ENCODE measurements at regions not wholly inside any gene's neighbourhood (a gene's known extent, or its start where the extent isn't known, plus 50 kb on each side); places are given as distances from the start of the nearest gene placed in this dataset.
"Not testable (repeated sequence)": the region's sequence is repeated elsewhere in the genome, so short reads cannot be mapped to it uniquely, and the experiment has no call there.

DNA sequence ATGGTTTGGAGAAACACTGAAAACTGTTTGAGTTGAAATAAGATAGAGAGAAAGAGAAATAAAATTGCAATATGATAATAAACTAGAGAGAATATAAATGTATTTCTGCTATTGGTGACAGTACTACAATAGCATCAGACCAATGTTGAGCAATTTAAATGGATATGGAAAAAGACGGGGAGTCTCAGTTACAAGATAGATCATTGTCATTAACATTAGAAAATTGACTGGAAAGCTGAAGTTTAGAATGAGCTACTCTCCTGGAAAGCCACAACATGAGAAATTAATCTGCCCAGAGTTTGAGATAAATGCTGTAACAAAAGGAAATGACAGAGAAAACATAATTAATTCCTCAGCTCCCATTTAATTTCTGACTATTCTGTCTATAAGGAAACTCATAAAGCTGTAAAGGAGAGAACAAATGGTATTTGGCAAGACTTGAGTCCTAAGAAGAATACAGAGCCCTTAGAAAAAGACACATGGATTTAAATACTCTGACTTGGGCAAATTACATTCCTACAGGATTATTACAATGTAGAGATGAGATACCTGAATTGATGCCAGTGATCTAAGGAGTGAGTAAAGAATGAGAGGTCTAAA, 624.5 kb upstream of the CHD1 start:
- DNase-seq, result no peak

DNA sequence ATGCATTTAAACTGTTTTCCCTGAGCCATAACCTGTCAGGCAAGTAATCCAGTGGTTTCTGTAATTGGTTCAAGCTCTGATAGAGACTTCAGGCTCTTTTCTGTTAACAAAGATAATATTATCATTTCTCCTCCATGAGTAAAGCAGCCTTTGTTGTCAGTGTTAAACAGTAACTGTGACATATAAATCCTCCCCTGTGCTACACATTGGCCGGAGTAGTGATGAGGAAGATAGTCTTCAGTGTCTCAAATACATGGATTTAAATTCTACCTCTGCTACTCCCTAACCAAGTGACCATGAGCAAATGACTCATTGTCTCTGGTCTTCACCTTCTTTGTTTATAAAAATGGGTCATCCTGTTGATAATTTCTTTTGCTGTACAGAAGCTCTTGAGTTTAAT, 615.5 kb upstream of the CHD1 start:
- DNase-seq, result no peak

DNA sequence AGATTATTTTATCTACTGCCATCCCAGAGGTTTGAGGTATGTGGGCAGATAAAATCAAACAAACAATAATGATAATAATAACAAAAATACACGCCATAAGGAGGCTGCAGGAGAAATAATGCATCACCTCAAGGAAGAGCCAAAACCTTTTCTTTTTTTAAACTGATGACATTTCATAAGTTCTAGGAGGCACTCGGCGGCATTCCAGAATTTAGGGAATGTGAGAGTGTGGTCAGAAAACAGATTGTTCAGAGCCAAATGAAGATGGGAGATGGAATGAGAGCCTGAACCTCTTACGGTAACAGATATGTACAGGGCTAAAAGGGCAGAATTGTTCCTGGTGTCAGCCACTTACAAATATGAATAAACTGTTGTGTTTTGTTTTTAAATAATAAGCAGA, 615.0 kb upstream of the CHD1 start:
- DNase-seq, result no peak

DNA sequence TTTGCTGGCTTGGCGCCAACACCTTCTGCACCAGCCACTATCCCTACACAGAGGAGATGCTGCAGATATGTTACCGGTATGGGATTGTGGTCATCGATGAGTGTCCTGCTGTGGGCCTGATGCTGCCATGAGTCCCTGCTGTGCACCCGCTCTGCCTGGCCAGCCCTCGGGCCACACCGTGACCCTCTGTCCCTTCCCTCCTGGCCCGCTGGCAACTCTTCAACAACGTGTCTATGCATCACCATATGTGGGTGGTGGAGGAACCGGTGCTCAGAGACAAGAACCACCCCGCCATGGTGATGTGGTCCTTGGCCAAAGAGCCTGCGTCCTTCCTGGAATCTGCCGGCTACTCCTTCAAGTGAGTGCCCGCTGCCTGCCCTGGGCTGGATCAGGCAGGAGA, 605.4 kb upstream of the CHD1 start:
- DNase-seq, result not testable (repeated sequence)

DNA sequence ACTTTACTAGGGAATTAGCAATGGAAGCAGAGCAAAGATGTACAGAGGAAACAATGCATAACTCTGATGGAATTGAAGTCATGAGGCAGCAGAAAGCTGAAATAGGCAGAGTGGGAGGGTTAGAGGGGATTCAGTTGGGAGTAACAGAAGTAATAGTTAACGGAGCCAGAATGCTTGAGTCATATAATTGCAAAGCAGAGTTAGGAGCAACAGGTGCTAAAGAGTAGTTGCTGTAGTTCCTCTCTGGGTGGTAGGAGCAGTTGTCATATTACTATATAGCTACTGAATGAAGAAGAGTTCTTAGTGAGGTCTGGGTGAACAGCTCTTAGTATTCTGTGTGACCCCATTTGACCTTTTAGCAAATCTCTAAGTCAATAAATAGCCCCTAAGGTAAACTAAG, 592.9 kb upstream of the CHD1 start:
- DNase-seq, result not testable (repeated sequence)

DNA sequence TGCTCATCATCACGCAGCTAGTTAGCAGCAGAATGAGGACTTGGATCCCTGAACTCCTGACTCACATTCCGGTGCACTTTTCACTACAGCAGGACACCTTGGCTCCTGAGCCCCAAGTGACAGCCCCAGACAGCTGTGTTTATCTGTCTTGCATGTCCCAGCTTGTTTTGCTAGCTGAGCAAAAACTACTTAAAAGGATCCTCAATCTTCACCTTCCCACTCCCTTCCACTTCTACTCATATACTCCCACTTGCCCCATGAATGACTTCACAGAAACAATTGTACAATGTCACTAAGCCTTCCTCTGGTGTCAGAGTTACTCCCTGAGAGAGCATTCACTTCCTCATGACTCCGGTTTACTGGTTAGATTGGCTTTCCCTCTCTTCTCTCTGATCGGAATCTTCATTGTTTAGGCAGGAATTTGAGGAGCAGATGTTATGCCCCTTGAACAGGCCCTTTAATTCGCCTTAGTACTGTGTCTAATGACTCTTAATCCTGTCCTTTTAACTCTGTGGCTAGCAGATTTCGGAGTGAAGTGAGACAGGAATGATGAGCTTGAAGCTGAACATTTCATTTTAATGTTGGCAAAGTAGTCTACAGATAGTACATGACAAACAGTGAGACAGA, 587.2 kb upstream of the CHD1 start:
- peak; percentile 10 for DNase-seq

DNA sequence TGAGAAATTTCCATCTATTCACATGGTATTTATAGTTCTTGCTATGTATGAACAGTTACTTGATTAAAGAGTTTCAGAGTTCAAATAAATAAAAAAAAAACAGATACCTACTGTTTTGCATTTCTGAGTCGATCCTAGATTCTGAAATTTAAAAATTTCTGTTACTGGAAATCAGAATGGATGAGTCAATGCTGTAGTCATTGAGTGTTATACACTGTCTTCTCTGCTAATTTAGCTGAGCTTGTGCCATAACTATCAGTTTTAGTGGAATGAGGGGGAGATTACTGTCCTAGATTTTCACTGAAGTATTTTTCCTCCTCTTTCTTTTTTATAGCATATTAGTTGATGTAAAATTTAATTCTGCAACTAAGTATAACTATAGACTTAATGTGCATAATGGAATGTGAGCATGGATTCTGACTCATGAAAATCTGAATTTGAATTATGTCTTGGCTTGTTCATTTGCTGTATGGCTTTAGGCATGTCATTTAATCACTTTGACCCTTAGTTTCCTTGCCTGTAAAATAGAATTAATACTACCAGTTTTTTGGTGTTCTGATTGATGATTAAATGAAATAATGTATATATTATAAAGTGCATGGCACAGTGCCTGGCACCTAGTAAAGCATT, 581.5 kb upstream of the CHD1 start:
- DNase-seq, result not testable (repeated sequence)

DNA sequence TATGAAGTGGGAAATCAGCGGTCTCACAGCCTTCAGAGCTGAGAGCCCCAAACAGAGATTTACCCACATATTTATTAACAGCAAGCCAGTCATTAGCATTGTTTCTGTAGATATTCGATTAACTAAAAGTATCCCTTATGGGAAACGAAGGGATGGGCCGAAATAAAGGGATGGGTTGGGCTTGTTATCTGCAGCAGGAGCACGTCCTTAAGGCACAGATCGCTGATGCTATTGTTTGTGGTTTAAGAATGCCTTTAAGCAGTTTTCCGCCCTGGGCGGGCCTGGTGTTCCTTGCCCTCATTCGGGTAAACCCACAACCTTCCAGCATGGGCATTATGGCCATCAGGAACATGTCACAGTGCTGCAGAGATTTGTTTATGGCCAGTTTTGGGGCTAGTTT, 580.3 kb upstream of the CHD1 start:
- DNase-seq, result not testable (repeated sequence)

DNA sequence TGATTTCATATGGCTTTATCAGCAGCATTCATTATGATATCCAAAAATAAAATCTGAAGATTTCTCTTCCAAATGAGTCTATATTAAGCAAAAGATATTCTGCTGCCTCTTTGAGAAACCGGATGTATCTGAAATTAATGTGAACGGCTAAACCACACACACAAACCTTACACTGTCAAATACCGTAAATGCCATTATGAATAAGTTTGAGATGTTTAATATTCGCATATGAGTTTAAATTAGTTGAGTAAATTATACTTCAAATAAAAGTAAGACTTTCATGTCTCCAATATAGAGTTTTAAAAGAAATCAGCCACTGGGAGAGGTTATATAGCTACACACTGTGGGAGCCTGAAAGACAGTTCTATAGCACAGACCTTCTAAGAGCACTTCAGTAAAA, 566.6 kb upstream of the CHD1 start:
- DNase-seq, result not testable (repeated sequence)

DNA sequence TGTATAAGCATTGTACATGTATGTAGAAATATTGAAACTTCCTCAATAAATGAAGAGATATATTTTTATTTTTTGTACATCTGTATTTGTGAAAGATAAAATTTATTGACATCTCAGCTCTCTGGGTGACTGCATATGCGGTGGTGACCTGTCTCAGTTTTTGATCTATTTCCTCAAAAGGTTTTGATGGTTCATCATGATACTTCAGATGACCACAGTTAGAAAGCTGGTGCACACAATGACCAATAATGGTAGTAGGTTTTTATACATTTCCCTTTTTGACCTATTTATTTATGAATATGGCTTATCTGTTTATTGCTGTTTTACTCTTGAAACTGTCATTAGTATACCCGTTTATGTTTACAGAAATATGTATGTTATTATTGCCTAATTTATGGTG, 549.6 kb upstream of the CHD1 start:
- DNase-seq, result not testable (repeated sequence)

DNA sequence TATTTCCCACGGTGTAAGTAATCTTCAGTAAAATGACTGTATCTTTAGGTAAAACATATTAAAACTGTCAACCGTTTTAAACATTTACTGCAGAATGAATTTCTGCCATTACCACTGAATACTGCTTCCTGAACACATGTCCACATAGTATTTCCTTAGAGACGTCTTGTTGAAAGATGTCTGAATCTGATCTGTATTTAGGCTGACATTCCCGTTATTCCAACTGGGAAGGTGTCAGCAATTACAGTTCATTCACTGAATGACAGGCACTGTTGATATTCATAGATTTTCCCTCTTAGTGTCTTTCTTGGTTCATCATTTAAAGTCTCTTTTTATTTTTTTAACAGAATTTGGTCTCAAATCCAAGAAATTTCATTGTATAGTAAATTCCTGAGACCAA, 544.5 kb upstream of the CHD1 start:
- not testable (repeated sequence) for DNase-seq

DNA sequence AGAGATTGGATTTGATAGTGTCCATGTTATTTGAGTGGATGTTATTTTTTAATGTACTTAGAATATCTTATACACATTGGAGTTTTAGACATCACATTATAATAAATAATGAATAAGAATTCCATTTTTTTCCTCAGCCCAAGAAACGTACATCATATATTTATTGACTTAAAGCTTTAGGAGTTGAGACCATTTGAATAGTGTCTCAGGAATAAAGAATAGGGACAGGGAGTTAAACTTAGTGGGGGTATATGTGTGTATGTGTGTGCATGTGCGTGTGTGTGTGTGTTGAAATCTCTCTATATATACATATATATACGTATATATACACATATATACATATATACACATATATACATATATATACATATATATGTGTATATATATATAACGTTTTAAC, 542.9 kb upstream of the CHD1 start:
- not testable (repeated sequence) for DNase-seq

DNA sequence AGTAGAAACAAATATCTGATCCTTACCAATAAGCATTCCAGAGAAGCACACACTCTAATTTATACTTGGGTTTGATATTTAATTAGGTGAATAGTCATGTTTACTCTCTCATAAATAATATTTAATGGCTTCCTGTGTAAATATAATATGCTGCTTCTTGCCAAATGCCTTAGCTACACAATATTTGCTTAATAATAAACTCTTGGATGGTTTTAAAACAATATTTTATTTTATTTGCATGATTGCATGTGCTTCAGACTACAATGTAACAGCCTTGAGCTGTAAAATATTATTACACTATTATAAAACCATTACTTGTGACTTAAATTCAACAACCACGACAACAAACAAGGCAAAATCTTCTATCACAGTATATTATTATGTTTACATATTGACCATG, 542.4 kb upstream of the CHD1 start:
- DNase-seq, result not testable (repeated sequence)

DNA sequence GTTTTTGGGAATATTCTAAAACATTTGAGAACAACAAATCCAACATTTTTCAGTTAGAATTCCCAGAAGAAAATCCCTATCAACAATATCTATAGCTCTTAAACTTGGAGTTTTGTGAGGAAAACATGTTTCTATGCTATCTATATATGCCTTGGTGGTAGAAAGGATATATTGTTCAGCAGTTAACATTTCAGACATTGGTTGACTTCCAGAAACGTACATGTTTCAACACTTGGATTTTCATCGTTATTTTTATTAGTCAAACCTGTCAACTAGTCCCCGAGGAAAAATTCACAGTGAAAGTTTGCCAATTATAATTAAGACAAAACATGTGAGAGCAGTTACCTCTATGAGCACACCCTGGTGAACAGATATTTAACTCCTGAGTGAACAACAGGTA, 541.8 kb upstream of the CHD1 start:
- DNase-seq, result not testable (repeated sequence)

DNA sequence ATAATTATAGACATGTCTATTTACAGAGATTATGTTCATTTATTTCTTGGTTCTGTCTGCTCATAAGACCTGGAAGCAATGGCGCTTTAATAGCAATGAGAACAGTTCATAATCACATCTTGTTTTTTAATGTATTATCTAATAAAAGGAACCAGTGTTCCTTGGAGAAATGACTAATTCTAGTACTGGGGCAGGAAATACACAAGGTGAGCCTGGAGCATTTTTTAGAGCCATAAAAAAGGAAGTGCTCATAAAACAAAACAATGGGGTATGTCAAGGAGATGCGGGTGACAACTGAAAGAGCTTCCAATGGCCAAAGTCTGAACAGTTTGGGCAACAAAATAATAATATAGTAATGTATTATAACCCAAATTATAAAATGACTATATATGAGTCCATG, 531.9 kb upstream of the CHD1 start:
- DNase-seq, result no peak

DNA sequence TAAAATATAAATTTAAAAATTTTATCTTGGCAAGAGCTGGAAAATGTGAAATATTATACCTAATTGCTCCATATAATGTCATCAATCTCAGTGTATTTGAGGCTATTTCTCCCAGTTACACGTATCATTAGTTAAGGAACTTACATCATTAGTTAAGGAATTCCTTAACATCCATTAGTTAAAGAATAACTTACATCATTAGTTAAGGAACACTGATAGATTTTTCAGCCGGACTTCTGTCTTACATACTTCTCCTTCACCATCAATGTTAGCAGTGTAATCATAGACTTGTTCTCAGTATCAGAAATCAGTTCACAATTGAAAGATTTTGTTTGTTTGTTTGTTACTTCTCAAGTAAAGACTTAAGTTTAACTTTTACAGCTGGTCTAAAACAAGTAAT, 524.4 kb upstream of the CHD1 start:
- DNase-seq, result no peak

DNA sequence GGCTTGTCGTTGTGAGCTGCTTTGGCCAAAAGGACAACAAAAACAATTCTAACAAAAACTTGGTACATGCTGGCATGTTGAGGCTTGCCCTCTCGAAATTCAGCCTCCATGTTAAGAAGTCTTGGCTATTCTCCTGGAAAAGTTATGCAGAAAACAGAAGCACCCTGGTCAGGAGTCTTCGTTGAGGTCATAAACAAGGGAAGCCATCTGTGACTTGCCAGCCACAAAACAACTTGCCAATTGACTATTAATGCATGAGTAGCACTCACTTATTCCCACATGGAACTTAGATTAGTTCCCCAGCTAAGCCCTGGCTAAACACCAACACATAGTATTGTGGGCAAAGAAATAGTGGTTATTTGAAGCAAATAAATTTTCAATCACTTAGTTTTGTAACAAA, 521.0 kb upstream of the CHD1 start:
- no peak for DNase-seq

DNA sequence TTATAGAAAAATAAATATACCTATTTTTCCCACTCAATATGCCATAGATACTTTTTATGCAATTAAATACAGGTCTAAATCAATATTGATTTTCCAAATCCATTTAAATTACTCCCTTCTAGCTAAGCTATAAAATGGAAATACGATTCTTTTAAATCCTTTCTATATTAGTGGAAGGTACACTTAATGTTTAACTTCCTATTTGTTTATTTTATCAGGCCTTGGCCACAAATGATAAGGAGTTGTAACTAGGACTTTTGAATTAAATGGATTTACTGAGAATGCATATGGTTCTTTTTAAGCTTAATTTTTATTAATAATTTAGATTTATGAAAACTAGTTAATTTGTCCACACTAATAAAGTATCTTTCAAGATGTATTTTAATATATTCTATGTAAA, 517.0 kb upstream of the CHD1 start:
- no peak for DNase-seq

DNA sequence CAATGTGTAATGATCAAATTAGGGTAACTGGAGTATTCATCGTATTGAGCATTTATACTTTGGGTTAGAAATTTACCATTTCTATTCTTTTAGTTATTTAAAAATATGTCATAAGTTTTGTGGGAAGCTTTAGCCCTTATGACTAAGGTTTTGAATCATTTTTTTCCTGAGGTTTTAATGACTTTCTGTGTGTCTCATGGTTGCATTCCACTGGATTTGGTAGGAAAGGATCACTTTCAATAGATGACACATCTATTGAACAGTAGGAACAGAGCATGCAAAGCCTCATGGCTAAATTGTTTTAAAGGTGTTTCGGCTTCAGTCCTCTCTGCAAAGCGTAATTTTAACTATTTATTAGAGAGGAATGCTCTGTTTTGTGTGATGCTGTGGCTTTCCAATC, 512.4 kb upstream of the CHD1 start:
- DNase-seq, result no peak

DNA sequence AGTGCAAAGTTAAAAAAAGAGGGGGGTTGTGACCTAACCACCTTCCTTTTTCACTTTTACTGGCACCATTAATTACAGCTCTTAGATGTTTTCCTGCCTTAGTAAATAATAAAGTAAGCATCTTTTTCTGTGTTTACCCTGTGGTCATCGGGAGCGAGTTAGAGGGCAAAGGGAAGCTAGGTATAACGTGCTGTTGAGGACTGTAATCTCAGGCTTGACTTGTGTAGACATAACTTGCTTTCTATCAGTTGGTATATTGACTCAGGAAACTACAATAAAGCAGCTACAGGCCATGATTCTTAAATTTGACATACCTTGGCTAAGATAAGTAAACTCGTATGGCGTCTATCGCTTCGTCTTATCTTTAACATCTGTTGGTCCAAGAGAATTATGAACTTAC, 509.8 kb upstream of the CHD1 start:
- DNase-seq, result no peak

DNA sequence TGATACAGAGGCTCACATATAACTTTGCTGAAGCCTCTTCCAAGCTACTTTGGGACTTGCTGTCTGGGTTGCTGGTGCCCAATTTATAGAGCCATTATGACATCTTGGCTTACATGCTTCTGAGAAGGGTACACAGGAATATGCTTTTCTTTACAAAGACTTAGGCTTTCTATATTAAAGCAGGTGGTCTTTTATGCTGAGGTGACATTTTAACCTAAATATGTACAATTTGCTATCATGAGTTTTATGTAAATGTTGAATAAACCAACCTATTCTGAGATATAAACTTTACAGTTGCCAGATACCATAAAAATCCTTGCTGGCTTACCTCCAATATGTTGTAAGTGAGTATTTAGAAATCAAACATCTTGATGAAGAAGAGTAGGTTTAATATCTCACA, 509.2 kb upstream of the CHD1 start:
- DNase-seq, result no peak

DNA sequence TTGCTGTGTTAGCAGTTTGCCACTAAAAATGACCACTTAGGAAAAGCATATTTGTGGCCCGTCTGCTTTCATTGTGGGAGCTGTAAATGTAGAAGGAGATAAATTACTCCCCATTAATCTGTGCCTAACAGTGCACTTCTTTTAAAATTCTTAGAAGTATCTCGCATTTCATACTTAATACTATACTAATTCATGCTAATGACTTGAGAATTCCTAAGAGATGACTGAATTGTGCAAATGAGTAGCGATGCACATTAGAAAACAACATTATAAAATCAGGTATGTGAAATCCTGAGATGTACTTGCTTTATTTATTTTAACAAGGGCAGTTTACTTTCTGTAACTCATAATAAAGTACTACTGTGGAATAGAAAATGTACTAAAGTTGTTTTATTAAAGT, 494.6 kb upstream of the CHD1 start:
- DNase-seq, result not testable (repeated sequence)

DNA sequence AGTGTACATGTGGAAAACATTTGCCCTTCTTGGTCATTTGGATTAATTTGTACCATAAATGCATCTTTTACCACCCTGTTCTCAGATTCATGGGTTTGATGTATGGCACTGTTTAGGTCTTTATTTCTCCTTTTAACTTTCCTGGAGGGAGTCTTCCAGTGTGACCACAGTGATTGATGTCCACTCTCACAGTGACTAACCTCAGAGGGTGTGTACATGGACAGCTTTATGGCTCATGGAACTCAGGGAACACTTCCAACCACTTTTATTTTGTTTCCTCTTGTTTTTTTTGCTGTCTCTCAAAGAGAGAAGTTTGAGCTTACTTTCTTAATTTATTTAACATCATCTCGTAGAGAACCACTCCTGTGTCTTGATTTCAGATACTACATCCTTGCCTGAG, 489.8 kb upstream of the CHD1 start:
- DNase-seq, result not testable (repeated sequence)

DNA sequence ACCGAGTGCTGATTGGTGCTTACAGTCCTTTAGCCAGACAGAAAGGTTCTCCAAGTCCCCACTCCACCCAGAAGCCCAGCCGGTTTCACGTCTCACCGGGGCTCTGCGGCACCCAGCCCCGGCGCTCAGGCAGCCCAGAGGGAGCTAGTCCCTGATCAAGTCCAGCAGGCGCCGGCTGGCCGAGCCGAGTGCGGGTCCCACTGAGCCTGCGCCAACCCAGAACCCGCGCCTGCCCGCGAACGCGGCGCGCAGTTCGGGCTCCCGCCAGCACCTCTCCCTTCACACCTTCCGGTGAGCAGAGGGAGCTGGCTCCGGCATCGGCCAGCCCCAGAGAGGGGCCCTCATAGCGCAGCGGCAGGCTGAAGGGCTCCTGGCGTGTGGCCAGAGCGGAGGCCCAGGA, 481.6 kb upstream of the CHD1 start:
- DNase-seq, result not testable (repeated sequence)

Measured in MV-4-11 (cell line).